C4-2B (cell line): ENCODE measurements at regions not wholly inside any gene's neighbourhood (a gene's known extent, or its start where the extent isn't known, plus 50 kb on each side); places are given as distances from the start of the nearest gene placed in this dataset.

Experiments
- CTCF ChIP-seq: fragments of 450-650 bp; conservative IDR thresholded peaks from 2 replicates; pipeline ENCODE4 v1.5.1; 2017; ENCODE audit warnings: mild to moderate bottlenecking
- ZFX ChIP-seq: fragments of 450-650 bp; IDR thresholded peaks from 2 replicates; pipeline ENCODE4 v1.6.1; 2017

DNA sequence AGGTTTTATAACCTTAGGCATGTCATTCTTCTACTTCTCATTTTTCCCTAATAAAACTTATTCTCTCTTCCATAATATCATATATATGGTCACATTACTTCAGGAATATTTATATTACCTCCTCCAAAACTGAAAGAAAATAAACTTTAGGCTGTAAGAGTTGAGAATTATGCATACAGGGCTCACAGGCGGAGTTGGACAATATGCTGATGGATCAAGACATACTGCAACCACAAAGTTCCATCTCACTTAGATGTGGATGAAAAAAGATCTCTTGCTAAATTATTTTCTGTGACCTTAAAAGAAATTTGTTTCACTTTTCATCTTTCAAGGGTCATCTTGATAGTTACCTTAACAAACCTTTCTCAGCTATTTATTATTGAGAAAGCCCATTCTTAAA, 152.6 kb upstream of the PDE4B start:
- no peak for TF ChIP-seq CTCF
- TF ChIP-seq ZFX = no peak
